IMR-90 (cell line): ENCODE measurements at regions not wholly inside any gene's neighbourhood (a gene's known extent, or its start where the extent isn't known, plus 50 kb on each side); places are given as distances from the start of the nearest gene placed in this dataset.

ENCODE experiments used
- ATAC-seq: fragments of 200-7000 bp; cut with Tn5 transposase; 2 replicates; pipeline ENCODE4 v1.9.1; 2020; ENCODE audit warnings: low read depth, mild to moderate bottlenecking, moderate library complexity
- BruUV-seq: library from RNA; stranded (reverse); fragments of 400-500 nt; replicated peaks from 2 replicates; lab custom pipeline; 2021; lab: Mats Ljungman, UMichigan
- CTCF ChIA-PET: fragments of 300-600 bp; formaldehyde crosslinking; extraction: SDS; loops from one replicate; lab custom pipeline; 2021; ENCODE audit warnings: antibody characterized with exemption; lab: Yijun Ruan, JAX
- POLR2A ChIA-PET: fragments of 300-600 bp; sonication (Branson Sonifier 250); formaldehyde crosslinking; loops from one replicate; lab custom pipeline; 2022; ENCODE audit warnings: antibody characterized with exemption; ENCODE audit not compliant: unreplicated experiment; lab: Charles Lee
- DNase-seq: peaks from one replicate; pipeline ENCODE4 v3.0.0; 2013
- H2AFZ ChIP-seq: replicated peaks from 2 replicates; pipeline ENCODE3; 2013; ENCODE audit warnings: low read length, mild to moderate bottlenecking; ENCODE audit not compliant: poor library complexity
- H2AK5ac ChIP-seq: 2 replicates; pipeline ENCODE4 v1.6.1; 2013; ENCODE audit warnings: low read depth, low read length, inconsistent platforms
- H2AK9ac ChIP-seq: replicated peaks from 2 replicates; pipeline ENCODE3; 2013; ENCODE audit warnings: mild to moderate bottlenecking, low read depth, low read length, moderate library complexity; ENCODE audit not compliant: poor library complexity
- H2BK120ac ChIP-seq: 2 replicates; pipeline ENCODE4 v1.6.1; 2013; ENCODE audit warnings: low read depth, low read length, inconsistent platforms
- H2BK15ac ChIP-seq: 3 replicates; pipeline ENCODE4 v1.6.1; 2013; ENCODE audit warnings: low read depth, low read length, inconsistent platforms
- H2BK20ac ChIP-seq: 2 replicates; pipeline ENCODE4 v1.6.1; 2013; ENCODE audit warnings: low read depth, mild to moderate bottlenecking, inconsistent platforms, low read length, moderate library complexity
- H2BK5ac ChIP-seq: 2 replicates; pipeline ENCODE4 v1.6.1; 2013; ENCODE audit warnings: mild to moderate bottlenecking, low read depth, low read length, inconsistent platforms; ENCODE audit not compliant: poor library complexity, severe bottlenecking
- H3K14ac ChIP-seq: replicated peaks from 2 replicates; pipeline ENCODE4 v1.6.1; 2013; ENCODE audit warnings: low read depth, low read length, inconsistent platforms
- H3K18ac ChIP-seq: 2 replicates; pipeline ENCODE4 v1.6.1; 2013; ENCODE audit warnings: low read depth, low read length, control low read depth
- H3K23ac ChIP-seq: 2 replicates; pipeline ENCODE4 v1.6.1; 2013; ENCODE audit warnings: low read depth, low read length, inconsistent platforms
- H3K27ac ChIP-seq: 2 replicates; pipeline ENCODE4 v1.5.1; 2013; ENCODE audit warnings: mild to moderate bottlenecking, control low read depth, low read length; ENCODE audit not compliant: insufficient read depth
- H3K27me3 ChIP-seq: 2 replicates; pipeline ENCODE4 v1.6.1; 2013; ENCODE audit warnings: low read length; ENCODE audit not compliant: control insufficient read depth, insufficient read depth
- H3K36me3 ChIP-seq: 2 replicates; pipeline ENCODE4 v1.6.1; 2013; ENCODE audit warnings: low read length, mixed read lengths; ENCODE audit not compliant: control insufficient read depth, insufficient read depth
- H3K4ac ChIP-seq: 2 replicates; pipeline ENCODE4 v1.6.1; 2013; ENCODE audit warnings: low read depth, low read length, inconsistent platforms
- H3K4me1 ChIP-seq: 2 replicates; pipeline ENCODE4 v1.6.1; 2013; ENCODE audit warnings: low read length, mixed read lengths; ENCODE audit not compliant: control insufficient read depth, insufficient read depth
- H3K4me2 ChIP-seq: 2 replicates; pipeline ENCODE4 v1.6.1; 2013; ENCODE audit warnings: low read depth, mild to moderate bottlenecking, control low read depth, low read length, moderate library complexity
- H3K4me3 ChIP-seq: 2 replicates; pipeline ENCODE4 v1.5.1; 2013; ENCODE audit warnings: low read depth, mild to moderate bottlenecking, control low read depth, low read length, moderate library complexity; ENCODE audit not compliant: insufficient read depth
- H3K56ac ChIP-seq: 2 replicates; pipeline ENCODE4 v1.6.1; 2013; ENCODE audit warnings: low read length, inconsistent platforms; ENCODE audit not compliant: insufficient read depth; ENCODE audit errors: extremely low read depth
- H3K79me1 ChIP-seq, 2 experiments: 2 replicates each; pipeline ENCODE4 v1.6.1; 2013; ENCODE audit warnings: low read length in 2 of 2, inconsistent platforms in 1 of 2, low read depth in 1 of 2
- H3K9ac ChIP-seq: 2 replicates; pipeline ENCODE4 v1.6.1; 2013; ENCODE audit warnings: low read depth, low read length, control low read depth
- H3K9me1 ChIP-seq: 2 replicates; pipeline ENCODE4 v1.6.1; 2013; ENCODE audit warnings: low read length, inconsistent platforms; ENCODE audit not compliant: insufficient read depth
- H3K9me3 ChIP-seq: 2 replicates; pipeline ENCODE4 v1.6.1; 2013; ENCODE audit warnings: low read length; ENCODE audit not compliant: control insufficient read depth, insufficient read depth
- H4K20me1 ChIP-seq: 2 replicates; pipeline ENCODE4 v1.6.1; 2013; ENCODE audit warnings: low read length, inconsistent platforms; ENCODE audit not compliant: insufficient read depth
- H4K5ac ChIP-seq: 2 replicates; pipeline ENCODE4 v1.6.1; 2013; ENCODE audit warnings: mild to moderate bottlenecking, low read depth, low read length, control low read depth
- H4K8ac ChIP-seq, 2 experiments: 2 replicates each; pipeline ENCODE4 v1.6.1; 2013; ENCODE audit warnings: low read depth in 2 of 2, low read length in 2 of 2, control low read depth in 1 of 2, inconsistent platforms in 1 of 2
- H4K91ac ChIP-seq: 2 replicates; pipeline ENCODE4 v1.6.1; 2013; ENCODE audit warnings: low read depth, low read length, inconsistent platforms; ENCODE audit not compliant: insufficient read depth
- BHLHE40 ChIP-seq: fragments of 150-350 bp; IDR thresholded peaks from 2 replicates; pipeline ENCODE4 v1.6.1; 2016; ENCODE audit warnings: mild to moderate bottlenecking, low read depth, low read length
- CEBPB ChIP-seq: IDR thresholded peaks from 2 replicates; pipeline ENCODE4 v1.6.1; 2012; ENCODE audit warnings: low read depth, low read length, improper control_type of control experiment
- CHD1 ChIP-seq: IDR thresholded peaks from 2 replicates; pipeline ENCODE4 v1.6.1; 2012; ENCODE audit warnings: low read depth, low read length, improper control_type of control experiment
- ELK1 ChIP-seq: fragments of 150-350 bp; IDR thresholded peaks from 2 replicates; pipeline ENCODE4 v1.6.1; 2016; ENCODE audit warnings: low read depth, mild to moderate bottlenecking, low read length, moderate library complexity, borderline replicate concordance
- FOS ChIP-seq: fragments of 150-350 bp; IDR thresholded peaks from 2 replicates; pipeline ENCODE4 v1.6.1; 2016; ENCODE audit warnings: low read depth, low read length
- MAFK ChIP-seq: IDR thresholded peaks from 2 replicates; pipeline ENCODE4 v1.6.1; 2012; ENCODE audit warnings: low read depth, low read length, improper control_type of control experiment
- MAZ ChIP-seq: IDR thresholded peaks from 2 replicates; pipeline ENCODE4 v1.6.1; 2012; ENCODE audit warnings: low read depth, mild to moderate bottlenecking, low read length, improper control_type of control experiment, moderate library complexity, borderline replicate concordance
- MXI1 ChIP-seq: IDR thresholded peaks from 2 replicates; pipeline ENCODE4 v1.6.1; 2012; ENCODE audit warnings: low read depth, mild to moderate bottlenecking, low read length, moderate library complexity, borderline replicate concordance
- NFE2L2 ChIP-seq: fragments of 150-350 bp; IDR thresholded peaks from 2 replicates; pipeline ENCODE4 v1.6.1; 2016; ENCODE audit warnings: low read depth, mild to moderate bottlenecking, low read length
- POLR2A ChIP-seq: IDR thresholded peaks from 2 replicates; pipeline ENCODE4 v1.6.1; 2012; ENCODE audit warnings: mild to moderate bottlenecking, low read depth, low read length
- RAD21 ChIP-seq: IDR thresholded peaks from 2 replicates; pipeline ENCODE4 v1.6.1; 2012; ENCODE audit warnings: low read length, improper control_type of control experiment
- RCOR1 ChIP-seq: IDR thresholded peaks from 2 replicates; pipeline ENCODE4 v1.6.1; 2012; ENCODE audit warnings: mild to moderate bottlenecking, low read length, improper control_type of control experiment; ENCODE audit not compliant: insufficient replicate concordance
- RFX5 ChIP-seq: IDR thresholded peaks from 2 replicates; pipeline ENCODE4 v1.8.0; 2012; ENCODE audit warnings: low read depth, mild to moderate bottlenecking, low read length, moderate library complexity
- SMC3 ChIP-seq: fragments of 150-350 bp; IDR thresholded peaks from 2 replicates; pipeline ENCODE4 v1.6.1; 2016; ENCODE audit warnings: low read depth, mild to moderate bottlenecking, antibody characterized with exemption, low read length, moderate library complexity
- WGBS, 2 experiments: methylation state at CpG; one replicate each; pipeline versions ENCODE4 v1.1.5 to v1.1.7; 2013; ENCODE audit warnings: missing lambda C conversion rate in 2 of 2; ENCODE audit not compliant: insufficient read length in 1 of 2; ENCODE audit errors: extremely low coverage in 2 of 2; 5-methylcytosine and 5-hydroxymethylcytosine counted together
- dilution Hi-C: fragments of 300-500 bp; cut with HindIII; formaldehyde crosslinking; loops from one replicate; pipeline ENCODE4 v1.14.3; 2018; ENCODE audit warnings: low sequenced_read_pairs; ENCODE audit not compliant: unreplicated experiment
- in situ Hi-C: fragments of 300-500 bp; cut with MboI; formaldehyde crosslinking; loops from 3 replicates; pipeline ENCODE4 v1.14.3; 2019; ENCODE audit warnings: low sequenced_read_pairs, inconsistent platforms, mixed read lengths
- intact Hi-C: fragments of 100-400 bp; cut with micrococcal nuclease; formaldehyde crosslinking; loops from 2 replicates; pipeline ENCODE4 v1.10.0; 2022
- TF ChIP-seq, protein P1 (sequence below): fragments of 150-350 bp; IDR thresholded peaks from 2 replicates; pipeline ENCODE4 v1.6.1; 2017; ENCODE audit warnings: mild to moderate bottlenecking, antibody characterized with exemption, low read length, low read depth

GRCh38 chr9:134983506-134984371 lies 66.0 kb upstream of the FCN1 start:
- ATAC-seq (no peak), DNase-seq (no peak)
- no peaks in the 10 kb centered on the region for H4K20me1 ChIP-seq
- H2AFZ ChIP-seq: no peak overlapping the region
- no peaks in the 10 kb centered on the region for H3K4me1 ChIP-seq
- in situ Hi-C loops (no loop called here), intact Hi-C loops (no loop called here), dilution Hi-C loops (no loop called here)
- no peak overlapping the region for H2BK15ac ChIP-seq
- H3K36me3 ChIP-seq: no peaks in the 10 kb centered on the region
- no peak overlapping the region for H3K4ac ChIP-seq
- H2AK5ac ChIP-seq: no peak overlapping the region
- no peak overlapping the region for H4K91ac ChIP-seq
- no TSS peak for BruUV-seq
- H3K4me3 ChIP-seq: no peak overlapping the region
- no peak overlapping the region for H4K8ac ChIP-seq
- no peak overlapping the region for H3K23ac ChIP-seq
- no peak overlapping the region for H2BK120ac ChIP-seq
- no peak overlapping the region for H2BK5ac ChIP-seq
- H3K27me3 ChIP-seq: peaks cover 2% of the 10 kb centered on the region; the same call in 1 of the 2 replicates
- no peak overlapping the region for H2AK9ac ChIP-seq
- no peak overlapping the region for H3K18ac ChIP-seq
- H3K79me1 ChIP-seq: no peaks in the 10 kb centered on the region
- H4K5ac ChIP-seq: no peak overlapping the region
- H3K27ac ChIP-seq: no peak overlapping the region
- H3K56ac ChIP-seq: no peak overlapping the region
- ChIA-PET POLR2A (no interaction called here), CTCF (no interaction called here)
- WGBS, 2 experiments: 63% methylated on average over 11 of the region's 14 CpGs; no CpG with 5 or more reads in 1 of the 2 experiments
- no peak overlapping the region for H2BK20ac ChIP-seq
- no peak overlapping the region for H3K9ac ChIP-seq
- no peak overlapping the region for H3K14ac ChIP-seq
- H3K4me2 ChIP-seq: no peak overlapping the region
- no peaks in the 10 kb centered on the region for H3K9me1 ChIP-seq
- H3K9me3 ChIP-seq: peaks cover 16% of the 10 kb centered on the region
- TF ChIP-seq MAFK (no peak), MXI1 (no peak), MAZ (no peak), RFX5 (no peak), NFE2L2 (no peak), CEBPB (no peak), BHLHE40 (no peak), RAD21 (no peak), POLR2A (no peak), RCOR1 (no peak), ELK1 (no peak), FOS (no peak), CHD1 (no peak), SMC3 (no peak)
- TF ChIP-seq, protein P1, sequence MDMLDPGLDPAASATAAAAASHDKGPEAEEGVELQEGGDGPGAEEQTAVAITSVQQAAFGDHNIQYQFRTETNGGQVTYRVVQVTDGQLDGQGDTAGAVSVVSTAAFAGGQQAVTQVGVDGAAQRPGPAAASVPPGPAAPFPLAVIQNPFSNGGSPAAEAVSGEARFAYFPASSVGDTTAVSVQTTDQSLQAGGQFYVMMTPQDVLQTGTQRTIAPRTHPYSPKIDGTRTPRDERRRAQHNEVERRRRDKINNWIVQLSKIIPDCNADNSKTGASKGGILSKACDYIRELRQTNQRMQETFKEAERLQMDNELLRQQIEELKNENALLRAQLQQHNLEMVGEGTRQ: no peak
